ENCODE measurements at regions not wholly inside any gene's neighbourhood (a gene's known extent, or its start where the extent isn't known, plus 50 kb on each side); places are given as distances from the start of the nearest gene placed in this dataset.
"Not testable (repeated sequence)": the region's sequence is repeated elsewhere in the genome, so short reads cannot be mapped to it uniquely, and the experiment has no call there.

DNA sequence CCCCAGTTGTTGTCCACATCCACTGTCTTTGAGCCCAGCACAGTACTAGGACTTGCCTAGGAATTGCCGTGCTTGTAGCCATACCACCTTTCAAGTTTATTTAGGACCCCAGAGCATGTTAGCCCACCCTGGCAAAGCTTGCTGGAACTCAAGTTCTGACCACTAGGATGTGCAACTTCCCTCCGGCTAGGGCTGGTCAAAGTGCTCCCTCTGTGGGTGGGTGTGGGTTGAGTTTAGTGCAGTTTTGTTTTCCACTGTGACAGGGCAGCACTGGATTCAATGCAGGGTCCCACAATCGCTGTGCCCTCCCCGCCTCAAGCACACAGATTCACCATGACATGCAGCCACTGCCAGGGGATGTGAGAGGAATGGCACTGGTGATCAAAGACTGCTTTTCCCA lies 96.0 kb downstream of the RASGEF1B start:
- no peak for DNase-seq

DNA sequence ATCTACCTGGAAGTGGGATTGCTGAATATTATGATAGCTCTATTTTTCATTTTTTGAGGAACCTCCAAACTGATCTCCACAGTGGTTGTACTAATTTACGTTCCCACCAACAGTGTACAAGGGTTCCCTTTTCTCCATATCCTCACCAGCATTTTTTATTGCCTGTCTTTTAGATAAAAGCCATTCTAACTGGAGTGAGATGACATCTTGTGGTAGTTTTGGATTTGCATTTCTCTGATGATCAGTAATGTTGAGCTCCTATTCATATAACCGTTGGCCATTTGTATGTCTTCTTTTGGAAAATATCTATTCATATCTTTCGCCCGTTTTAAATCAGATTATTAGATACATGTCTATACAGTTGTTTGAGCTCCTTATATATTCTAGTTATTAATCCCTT lies 101.8 kb downstream of the RASGEF1B start:
- no peak for DNase-seq

DNA sequence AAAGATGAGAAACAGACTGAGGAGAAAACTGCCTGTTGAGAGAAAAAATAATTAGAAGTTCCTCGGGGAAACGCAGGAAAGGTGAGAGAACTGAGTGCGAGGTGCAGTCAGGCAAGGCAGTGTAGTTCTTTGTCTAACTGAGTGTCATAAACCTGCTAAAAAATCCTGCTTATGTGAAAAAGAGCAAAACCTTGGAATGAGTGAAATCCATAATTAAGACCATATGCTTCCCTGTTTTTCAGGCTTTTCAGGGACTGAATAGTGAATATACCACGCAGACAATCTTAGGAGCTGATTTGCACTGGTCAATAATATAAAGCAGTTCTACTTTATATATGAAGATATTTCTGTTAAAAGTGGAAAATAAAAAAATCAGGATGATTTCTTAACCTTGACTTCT lies 104.9 kb downstream of the RASGEF1B start:
- no peak for DNase-seq

DNA sequence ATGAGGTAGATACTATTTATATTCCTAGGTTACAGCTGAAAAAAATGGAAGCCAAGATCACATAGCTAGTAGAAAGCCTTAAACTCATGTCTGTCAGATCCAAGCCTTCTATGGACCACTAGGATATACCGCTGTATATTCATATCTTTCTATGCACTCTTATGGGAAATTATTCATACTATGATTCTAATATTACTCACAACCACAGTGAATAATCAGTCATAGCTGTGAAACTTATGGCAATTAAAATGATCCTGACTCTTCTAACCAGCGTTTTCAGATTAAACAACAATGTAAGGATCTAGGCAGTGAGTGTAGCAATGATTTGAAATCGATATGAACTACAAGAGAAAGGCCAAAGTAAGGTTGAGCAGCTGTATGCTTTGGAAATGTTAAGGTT lies 111.0 kb downstream of the RASGEF1B start:
- no peak for DNase-seq

DNA sequence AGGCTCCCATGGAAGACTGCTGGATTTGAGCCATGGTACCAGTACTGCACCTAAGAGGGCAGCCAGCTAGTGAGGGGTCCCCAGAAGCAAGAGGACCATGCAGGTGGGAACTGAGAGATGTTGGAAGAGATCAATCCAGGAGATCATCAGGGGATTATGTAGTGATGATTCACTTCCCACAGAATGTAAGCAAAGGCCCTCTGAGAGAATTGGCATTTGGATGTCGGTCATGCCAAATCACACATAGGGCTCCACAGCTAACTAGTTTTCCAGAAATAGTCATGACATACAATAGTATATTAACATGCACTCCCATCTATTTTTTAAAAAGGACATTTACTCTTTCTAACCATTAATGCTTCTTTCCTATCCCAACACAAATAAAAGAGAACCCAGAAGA lies 112.5 kb downstream of the RASGEF1B start:
- DNase-seq: no peak

DNA sequence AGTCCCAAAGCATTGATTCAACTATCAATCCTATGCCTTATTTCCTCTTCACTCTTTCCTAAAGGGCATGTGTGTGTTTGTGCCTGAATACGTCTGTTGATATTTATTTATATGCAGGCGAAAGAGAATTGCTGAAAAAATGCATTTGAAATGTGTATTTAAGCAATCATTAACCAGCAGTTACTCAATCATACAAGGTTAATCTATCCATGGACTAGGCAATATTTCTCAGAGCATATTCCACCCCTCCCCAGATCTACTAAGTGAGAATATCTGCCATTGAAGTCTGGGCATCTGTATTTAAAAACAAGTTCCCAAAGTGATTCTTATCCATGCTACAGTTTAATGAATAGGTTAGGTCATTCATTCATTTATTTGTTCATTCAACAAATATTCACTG lies 113.6 kb downstream of the RASGEF1B start:
- no peak for DNase-seq

DNA sequence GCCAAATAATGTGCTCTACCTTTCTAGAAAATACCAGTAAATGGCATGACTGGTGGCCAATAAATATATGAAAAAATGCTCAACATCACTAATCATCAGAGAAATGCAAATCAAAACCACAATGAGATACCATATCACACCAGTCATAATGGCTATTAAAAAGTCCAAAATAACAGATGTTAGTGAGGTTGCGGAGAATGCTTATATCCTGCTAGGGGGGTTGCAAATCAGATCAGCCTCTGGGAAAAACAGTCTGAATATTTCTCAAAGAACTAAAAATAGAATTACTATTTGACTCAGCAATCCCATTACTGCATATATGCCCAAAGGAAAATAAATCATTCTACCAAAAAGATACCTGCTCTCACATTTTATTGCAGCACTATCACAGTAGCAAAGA lies 115.1 kb downstream of the RASGEF1B start:
- no peak for DNase-seq

DNA sequence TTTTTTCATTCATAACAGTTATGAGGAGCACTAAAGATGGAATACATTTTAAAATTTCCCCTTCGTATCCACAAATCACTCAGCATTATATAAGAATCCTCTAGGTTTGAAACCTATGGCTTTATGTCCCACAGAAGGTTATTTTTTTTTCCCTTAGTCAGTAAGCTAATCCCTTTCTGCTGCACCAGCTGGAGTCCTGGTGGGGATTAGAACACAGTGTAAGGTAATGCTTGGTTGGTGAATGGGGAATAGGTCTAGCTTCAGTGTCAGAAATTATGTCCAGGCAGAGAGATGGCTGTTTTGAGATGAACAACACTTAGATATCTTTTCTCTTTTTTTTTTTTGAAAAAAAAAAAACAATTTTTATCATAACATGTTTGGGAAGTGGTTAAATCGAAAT lies 116.6 kb downstream of the RASGEF1B start:
- no peak for DNase-seq

DNA sequence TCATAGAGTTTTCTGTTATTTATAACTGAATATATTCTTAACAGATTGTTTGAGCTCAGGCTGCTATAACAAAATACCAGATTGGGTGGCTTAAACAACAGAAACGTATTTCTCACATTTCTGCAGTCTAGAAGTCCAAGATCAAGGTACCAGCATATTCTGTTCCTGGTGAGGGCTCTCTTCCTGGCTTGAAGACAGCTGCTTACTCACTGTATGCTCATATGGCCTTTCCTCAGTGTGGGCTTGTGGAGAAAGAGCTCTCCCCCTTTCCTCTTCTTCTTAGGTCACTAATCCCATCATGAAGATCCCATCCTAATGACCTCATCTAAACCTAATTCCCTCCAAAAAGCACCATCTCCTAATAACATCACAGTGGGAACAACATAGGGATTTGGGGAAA lies 117.8 kb downstream of the RASGEF1B start:
- DNase-seq: no peak

DNA sequence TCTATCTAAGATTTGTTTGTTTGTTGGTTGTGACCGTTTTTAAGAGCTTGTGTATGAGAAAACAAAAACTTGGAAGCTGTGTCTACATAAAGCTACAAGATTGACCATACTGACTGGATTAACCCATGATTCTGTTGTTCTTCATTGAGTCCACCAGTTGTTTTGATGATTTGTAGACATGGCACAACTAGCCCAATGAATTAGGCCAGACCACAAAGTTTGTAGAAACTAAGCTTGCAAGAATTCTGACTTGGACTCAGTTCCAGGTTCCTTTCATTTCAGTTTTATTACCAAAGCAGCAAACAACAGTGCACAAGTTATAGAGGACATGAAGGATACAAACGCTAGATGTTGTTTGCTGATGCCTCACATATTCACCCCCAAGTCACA lies 119.3 kb downstream of the RASGEF1B start:
- DNase-seq: no peak

DNA sequence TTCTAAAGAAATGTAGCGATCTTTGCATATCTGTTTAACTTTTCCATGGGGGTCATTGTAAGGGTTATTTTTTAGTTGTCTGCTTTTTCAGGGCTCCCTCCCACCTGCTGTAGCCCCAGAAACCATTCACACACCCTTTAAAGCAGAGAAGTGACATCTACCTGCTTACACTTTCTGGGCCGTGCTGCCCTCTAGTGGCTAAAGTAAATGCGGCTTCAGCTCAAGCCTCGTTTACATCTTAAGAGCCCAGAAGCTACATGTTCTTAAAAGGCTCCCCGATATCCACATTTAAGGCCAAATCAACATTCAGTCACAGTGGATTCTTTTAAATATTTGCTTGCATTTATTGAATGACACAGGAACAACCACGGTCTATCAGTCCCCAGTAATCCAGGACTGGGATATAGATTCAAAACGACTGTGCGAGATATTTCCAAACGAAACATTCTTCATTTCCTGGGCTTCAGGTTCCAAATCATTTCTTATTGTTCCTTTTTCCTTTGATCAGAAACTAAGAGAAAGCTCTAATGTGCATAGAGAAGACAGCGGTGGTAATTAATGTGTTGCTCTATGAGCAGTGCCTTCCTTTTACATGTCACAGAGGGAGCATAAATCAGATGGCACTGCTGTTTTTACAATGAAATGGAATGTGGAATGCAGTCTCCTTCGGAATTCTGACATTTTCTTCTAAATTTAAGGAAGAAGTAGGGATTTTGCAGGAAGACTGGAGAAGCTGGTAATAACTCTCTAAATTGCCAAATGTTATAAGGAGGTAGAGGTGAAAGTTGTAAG lies 119.9 kb downstream of the RASGEF1B start:
- DNase-seq: peak; percentile 52

DNA sequence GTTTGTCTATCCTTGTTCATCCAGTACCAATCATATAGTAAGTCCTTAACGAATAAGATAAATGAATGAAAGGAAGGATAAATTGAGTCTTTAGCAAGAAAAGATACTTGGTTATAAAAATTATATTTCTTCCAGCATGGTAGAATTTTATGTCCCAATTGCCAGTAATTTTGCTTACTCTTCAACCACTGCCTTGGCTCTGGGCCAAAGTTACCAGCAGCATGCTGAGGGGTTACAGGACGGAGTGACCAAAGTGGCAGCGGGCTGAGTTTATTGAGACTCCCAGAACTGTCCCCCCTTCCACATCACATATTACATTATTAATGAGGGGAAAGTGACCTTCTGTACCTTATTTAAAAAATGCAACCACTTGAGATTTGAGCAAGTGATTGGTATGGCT lies 121.7 kb downstream of the RASGEF1B start:
- no peak for DNase-seq

DNA sequence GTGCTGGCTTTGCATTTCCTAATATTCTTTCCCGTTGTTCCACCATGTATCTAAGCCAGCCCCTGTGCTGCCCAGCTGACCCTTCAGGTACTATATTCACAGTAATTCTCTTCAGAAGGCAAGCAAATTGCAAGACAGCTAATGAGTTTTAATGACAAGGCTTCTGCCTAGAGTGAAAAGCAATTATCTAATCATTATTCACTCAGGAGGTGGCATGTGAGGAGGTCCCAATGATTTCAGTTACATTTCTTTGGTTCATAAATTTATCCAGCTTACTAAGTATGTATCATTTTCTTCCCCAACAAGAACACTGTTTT lies 123.0 kb downstream of the RASGEF1B start:
- DNase-seq: no peak

DNA sequence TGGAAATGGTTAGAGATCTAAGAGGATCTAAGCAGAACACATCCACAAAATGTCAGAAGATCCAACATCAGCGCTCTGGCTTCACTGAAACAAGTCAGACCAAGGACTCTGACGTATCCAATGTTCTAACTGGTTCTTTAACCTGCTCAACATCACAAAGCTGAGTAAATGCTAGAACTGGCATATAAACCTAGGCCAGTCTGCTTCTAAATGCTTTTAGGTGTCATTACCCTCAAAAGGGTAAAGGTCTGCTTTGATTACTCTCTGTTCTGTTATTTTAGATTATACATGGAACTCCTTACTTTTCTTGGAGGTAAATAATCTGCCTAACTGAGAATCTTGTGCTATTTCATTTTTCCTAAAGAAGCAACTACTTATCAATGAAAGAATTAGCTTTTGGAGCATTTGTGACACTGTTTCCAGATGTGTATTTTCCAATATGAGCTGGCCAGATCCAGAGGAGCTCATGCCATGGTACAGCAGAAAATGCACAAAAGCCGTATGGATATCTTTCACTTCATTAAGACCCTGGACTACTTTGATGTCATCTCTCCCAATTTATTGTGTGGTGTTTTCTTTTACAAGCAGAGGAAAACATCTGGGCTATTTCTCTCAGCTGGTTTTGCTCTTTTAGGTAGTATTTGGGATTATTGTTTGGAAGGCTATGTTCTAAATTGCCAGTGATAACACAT lies 123.5 kb downstream of the RASGEF1B start:
- no peak for DNase-seq

DNA sequence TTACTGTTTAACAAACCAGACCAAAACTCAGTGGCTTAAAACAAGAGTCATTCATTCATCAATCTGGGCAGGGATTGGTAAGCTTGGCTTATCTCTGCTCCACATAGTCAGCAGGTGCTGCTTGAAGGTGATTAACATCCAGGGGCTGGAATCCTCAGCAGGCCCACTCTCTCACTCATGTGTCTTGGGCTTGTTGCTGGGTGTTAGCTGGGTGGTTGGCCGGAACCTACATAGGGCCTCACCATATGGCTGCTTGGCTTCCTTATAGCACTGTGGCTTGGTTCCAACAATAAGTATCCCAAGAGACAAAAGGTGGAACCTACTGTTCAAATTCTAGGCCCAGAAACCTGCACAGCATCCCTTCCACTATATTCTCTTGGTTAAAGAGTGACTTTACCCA lies 125.0 kb downstream of the RASGEF1B start:
- DNase-seq: no peak

DNA sequence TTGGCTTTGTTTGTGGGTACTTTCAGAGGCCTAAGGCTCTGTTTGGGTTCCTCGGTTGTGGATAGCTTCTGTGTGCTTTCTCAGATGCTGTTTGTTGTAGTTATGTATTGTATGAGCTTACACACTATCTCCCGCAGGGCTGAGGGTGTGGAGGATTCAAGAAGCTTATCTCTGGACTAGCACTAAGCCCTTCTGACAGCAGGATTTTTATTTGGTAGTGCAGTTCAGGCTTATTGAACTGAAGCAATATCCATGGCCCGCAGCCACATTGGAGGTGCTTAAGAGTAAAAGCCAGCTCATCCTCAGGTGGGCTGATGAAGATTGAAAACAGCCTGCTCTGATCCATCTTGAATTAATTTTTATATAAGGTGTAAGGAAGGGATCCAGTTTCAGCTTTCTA lies 128.2 kb downstream of the RASGEF1B start:
- DNase-seq: no peak

DNA sequence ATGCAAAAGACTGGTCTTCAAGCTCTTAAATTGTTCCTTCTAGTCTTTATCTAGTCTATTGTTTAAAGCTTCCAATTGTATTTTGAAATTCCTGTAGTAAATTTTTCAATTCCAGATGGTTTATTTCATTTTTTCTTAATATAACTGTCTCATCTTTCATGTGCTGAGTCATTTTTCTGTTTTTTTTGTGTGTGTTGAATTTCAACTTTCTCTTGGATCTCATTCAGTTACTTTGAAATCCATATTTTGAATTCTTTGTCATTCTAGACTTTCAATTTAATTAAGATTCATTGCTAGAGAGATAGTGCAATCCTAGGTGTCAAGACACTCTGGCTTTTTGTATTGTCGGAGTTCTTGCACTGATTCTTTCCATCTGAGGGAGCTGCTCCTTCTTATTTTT lies 128.0 kb upstream of the PRKG2 start:
- DNase-seq: no peak

DNA sequence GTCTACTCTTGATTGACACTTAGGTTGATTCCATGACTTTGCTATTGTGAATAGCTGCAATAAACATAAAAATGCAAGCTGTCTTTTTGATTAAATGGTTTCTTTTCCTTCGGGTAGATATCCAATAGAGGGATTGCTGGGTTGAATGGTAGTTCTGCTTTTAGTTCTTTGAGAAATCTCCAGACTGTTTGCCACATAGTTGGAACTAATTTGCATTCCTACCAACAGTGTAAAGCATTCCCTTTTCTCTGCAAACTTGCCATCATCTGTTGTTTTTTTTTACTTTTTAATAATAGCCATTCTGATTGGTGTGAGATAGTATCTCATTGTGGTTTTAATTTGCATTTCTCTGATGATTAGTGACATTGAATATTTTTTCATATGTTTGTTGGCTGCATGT lies 122.2 kb upstream of the PRKG2 start:
- no peak for DNase-seq

DNA sequence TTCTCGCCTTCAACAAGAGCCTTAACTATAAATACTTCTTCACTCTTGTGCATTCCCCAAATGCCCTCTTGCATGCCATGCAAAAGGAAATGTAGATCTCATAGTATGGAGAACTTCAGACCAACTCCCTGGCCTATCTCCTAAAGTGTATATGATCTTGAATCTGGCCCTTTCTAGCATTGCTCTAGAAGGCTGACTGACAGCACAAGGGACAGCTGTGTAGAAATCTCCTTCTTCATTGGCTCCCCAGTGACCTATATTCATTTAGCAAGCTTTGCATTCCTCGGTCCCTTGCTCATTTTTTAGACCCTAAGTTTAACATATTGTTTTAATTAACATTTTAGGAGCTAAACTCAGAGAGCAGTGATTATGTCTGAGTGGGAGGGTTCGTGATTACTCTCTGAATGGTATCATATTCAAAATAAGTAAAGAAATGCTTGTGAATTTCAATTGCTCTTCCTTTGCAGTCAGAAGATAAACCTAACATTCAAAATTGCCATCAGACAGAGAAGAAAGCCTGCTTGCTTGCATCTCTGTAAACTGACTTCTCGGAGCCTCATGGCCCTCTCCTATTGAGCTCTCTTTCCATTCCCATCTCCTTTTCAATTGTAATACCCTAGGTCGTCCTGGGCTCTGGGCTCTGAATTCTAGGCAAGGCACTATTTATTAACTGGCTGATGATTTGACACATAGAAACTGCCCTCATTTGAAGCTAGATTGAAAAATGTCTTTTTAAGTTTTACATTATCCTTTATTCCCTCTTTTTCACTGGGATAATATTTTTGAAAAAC lies 120.3 kb upstream of the PRKG2 start:
- DNase-seq: no peak

DNA sequence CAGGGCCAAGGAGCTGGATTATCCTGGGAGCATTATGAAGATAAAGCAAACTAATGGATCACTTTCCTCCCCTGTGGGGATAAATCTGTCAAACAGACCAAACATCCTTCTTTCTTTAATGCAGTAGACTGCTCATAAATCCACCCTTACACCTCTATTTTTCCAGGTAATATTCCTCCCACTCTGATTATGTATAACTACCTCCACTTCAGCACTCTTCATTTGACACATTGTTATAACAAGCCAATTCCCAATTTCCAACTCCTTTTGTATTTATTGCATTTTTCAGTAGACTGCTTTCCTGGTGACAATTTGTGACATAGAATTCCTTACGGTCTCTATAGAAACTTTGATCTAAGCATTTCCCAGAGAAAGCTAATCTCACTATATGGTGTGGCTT lies 115.0 kb upstream of the PRKG2 start:
- no peak for DNase-seq

DNA sequence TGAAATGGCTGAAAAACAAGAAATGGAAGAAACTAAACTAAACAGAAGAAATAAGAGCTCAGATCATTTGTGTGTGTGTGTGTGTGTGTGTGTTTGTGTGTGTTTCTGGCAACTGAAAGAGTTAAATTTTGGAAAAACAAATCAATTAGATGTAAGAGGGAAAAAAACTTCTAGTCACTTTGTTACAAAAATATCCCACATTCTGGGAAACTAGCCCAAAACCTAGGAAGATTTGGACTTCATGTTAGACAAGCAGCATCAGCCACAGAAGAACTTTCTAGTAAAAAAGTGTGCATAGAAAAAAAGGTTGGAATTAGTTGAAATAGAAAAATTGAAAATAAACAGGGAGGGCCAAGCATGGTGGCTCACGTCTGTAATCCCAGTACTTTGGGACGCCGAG lies 111.6 kb upstream of the PRKG2 start:
- no peak for DNase-seq

DNA sequence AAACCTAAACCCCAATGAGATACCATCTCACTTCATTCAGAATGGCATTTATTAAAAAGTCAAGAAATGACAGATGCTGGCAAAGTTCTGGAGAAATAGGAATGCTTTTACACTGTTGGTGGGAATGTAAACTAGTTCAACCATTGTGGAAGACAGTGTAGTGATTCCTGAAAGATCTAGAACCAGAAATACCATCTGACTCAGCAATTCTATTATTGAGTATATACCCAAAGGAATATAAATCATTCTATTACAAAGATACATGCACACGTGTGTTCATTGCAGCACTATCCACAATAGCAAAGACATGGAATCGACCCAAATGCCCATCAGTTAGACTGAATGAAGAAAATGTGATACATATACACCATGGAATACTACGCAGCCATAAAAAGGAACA lies 109.6 kb upstream of the PRKG2 start:
- not testable (repeated sequence) for DNase-seq

DNA sequence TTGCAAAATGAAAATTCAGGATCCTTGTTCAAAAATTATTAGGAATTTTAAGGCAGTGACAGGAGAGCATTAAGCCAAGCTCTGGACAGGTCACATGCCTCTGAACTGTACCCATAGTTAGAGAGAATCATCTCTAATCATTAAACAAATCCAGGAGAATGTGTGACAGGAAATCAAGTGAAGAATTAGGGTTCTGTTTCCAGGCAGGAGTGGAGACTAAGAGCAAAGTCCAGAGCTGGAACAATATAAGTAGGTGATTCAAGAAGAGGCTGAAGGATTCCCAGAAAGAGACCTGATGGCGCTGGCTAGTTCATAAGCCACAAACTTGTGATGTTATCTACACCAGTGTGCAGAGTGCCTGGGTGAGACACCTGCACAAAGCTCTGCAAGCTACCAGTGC lies 104.6 kb upstream of the PRKG2 start:
- no peak for DNase-seq

DNA sequence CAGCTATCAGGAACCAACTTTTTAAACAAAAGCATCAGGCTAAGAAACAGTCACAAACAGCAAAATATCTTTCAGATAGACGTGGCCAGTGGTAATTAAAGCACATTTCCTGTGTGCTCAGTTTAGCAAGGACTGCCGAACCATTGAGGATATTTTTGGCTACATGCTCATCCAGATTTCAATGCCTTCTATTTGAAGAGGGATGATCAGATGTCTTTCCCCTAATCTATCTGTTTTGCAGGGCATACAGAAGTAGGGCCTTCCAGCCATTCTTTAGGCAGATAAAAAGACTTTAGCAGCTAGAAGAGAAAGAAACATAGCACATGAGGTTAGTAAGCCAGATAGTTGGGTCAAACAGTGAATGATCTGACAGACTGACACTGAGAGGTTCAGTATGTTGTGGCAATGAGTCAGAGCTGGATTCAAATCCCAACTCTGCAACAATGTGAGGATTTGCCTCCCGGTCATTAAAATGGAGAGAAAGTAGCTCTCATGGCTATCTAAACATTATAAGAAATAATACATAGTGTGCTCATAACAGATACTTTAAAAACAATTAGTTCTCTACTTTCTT lies 100.0 kb upstream of the PRKG2 start:
- no peak for DNase-seq

Measured in effector CD4-positive, alpha-beta T cell (primary cell).